Right lobe of liver (tissue), 4 donors: ENCODE measurements at regions not wholly inside any gene's neighbourhood (a gene's known extent, or its start where the extent isn't known, plus 50 kb on each side); places are given as distances from the start of the nearest gene placed in this dataset.

Experiments used
- POLR2A ChIP-seq: fragments of 450-650 bp; IDR thresholded peaks from one replicate; pipeline ENCODE4 v1.6.1; 2017; ENCODE audit warnings: antibody characterized with exemption, mild to moderate bottlenecking
- TF ChIP-seq, protein P1 (sequence below), 4 donors: fragments of 200-600 bp in 3 of 4; fragments of 450-650 bp in 1 of 4; IDR thresholded peaks; one replicate each; pipeline versions ENCODE4 v1.5.1 to v1.8.0; 2016 to 2022; ENCODE audit warnings: antibody characterized with exemption in 4 of 4, mild to moderate bottlenecking in 2 of 4
- donor health status: DM: no; HTN: no; CAD: no.
- donor health status: DM: no; HTN: no; CAD: no.
- donor health status: DM: no; HTN: yes; CAD: no.

DNA sequence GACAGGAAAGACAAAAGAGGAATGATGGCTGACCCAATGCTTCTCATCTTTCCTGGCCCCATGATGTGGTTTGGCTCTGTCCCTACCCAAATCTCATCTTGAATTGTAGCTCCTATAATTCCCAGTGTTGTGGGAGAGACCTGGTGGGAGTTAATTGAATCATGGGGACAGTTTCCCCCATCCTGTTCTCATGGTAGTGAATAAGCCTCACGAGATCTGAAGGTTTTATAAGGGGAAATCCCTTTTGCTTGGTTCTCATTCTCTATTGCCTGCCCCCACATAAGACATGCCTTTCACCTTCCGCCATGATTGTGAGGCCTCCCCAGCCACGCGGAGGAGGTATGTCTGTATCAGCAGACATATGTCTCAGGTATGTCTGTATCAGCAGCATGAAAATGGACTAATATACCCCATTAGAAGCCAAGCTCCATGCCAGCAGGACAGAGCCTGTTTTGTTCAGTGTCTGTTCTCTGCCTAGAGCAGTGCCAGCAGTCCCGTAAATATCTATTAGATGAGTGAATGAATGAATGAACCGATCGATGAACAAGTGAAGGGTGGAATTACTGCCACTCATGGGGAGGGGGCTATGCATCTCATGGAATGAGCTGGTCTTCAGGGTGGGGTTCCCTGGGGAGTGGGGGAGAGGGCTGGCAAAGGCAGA is 304.4 kb downstream of the SOX9 start:
- TF ChIP-seq, protein P1, sequence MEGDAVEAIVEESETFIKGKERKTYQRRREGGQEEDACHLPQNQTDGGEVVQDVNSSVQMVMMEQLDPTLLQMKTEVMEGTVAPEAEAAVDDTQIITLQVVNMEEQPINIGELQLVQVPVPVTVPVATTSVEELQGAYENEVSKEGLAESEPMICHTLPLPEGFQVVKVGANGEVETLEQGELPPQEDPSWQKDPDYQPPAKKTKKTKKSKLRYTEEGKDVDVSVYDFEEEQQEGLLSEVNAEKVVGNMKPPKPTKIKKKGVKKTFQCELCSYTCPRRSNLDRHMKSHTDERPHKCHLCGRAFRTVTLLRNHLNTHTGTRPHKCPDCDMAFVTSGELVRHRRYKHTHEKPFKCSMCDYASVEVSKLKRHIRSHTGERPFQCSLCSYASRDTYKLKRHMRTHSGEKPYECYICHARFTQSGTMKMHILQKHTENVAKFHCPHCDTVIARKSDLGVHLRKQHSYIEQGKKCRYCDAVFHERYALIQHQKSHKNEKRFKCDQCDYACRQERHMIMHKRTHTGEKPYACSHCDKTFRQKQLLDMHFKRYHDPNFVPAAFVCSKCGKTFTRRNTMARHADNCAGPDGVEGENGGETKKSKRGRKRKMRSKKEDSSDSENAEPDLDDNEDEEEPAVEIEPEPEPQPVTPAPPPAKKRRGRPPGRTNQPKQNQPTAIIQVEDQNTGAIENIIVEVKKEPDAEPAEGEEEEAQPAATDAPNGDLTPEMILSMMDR (IDR thresholded peaks at IDR 0.05): no peak
- TF ChIP-seq POLR2A: no peak
